ENCODE measurements at regions not wholly inside any gene's neighbourhood (a gene's known extent, or its start where the extent isn't known, plus 50 kb on each side); places are given as distances from the start of the nearest gene placed in this dataset.
A peak's percentile ranks its signal among the peaks of the same experiment; 100 is the strongest.

GRCh38 chr12:92034858-92035401 lies 110.7 kb downstream of the BTG1 start:
- peak; percentile 8 to 9 for DNase-seq (ENCODE audit: low read depth in 1 of 2, low spot score in 1 of 2)

DNA sequence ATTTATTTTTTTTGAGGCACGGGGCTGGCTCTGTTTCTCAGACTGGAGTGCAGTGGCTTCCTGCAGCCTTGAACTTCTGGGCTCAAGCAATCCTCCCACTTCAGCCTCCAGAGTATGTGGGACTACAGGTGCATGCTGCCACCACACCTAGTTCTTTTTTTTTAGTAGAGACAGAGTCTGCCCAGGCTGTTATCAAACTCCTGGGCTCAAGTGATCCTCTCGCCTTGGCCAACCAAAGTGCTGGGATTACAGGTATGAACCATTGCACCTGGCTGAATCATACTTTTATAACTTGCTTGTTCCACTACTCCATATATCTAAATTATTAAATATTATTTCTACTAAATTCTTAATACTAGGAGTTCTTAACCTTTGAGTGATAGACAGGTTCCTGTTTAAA lies 111.6 kb downstream of the BTG1 start:
- DNase-seq (ENCODE audit: low read depth in 1 of 2, low spot score in 1 of 2) = no peak

- no peak for DNase-seq (ENCODE audit: low read depth in 1 of 2, low spot score in 1 of 2)
Observed at GRCh38 chr12:92032965-92033364, 112.7 kb downstream of the BTG1 start.

GRCh38 chr12:92032101-92032500 lies 113.5 kb downstream of the BTG1 start:
- DNase-seq (ENCODE audit: low read depth in 1 of 2, low spot score in 1 of 2) = no peak

DNA sequence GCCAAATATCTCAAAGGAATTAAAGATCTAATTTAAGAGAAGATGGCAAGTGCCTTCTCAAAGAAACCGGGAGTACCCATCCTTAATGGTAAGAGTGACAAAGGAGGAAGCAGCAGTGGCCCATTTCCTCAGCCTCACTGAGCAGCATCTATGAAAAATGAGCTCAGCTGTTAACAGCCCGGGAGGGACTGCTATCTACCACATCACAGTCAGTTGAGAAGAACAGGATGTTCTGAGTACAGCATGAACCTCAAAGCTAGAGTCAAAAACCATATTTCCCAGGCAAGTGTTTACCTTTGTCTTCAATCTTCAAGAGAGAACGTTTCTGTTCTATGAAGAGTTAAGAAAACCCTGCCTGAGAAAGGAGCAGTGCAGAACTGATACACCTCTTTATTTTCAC lies 115.0 kb downstream of the BTG1 start:
- peak; percentile 13 to 21 for DNase-seq (ENCODE audit: low read depth in 1 of 2, low spot score in 1 of 2)

- DNase-seq (ENCODE audit: low read depth in 1 of 2, low spot score in 1 of 2) = no peak
Observed at GRCh38 chr12:92029902-92030586, 115.6 kb downstream of the BTG1 start.

DNA sequence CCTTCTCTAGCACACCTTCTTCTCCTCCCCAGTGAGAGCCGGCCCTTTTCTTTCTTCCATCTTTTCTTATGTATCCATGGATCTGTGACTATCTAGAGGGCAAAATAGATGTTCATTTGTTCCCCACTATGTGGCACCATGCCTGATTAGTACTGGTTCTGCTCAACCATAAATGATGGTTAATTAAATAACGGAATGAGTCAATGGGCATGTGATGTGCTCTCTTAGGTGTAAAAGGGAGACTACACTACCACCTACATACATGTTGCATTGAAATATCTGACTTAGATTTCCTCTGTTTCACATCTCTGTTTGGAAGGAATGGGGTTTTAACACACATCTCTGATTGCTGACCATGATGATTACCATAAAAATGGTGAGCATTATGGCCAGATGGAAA lies 116.5 kb downstream of the BTG1 start:
- DNase-seq (ENCODE audit: low read depth in 1 of 2, low spot score in 1 of 2) = no peak

GRCh38 chr12:92028441-92028709 lies 117.3 kb downstream of the BTG1 start:
- DNase-seq (ENCODE audit: low read depth in 1 of 2, low spot score in 1 of 2) = no peak

DNA sequence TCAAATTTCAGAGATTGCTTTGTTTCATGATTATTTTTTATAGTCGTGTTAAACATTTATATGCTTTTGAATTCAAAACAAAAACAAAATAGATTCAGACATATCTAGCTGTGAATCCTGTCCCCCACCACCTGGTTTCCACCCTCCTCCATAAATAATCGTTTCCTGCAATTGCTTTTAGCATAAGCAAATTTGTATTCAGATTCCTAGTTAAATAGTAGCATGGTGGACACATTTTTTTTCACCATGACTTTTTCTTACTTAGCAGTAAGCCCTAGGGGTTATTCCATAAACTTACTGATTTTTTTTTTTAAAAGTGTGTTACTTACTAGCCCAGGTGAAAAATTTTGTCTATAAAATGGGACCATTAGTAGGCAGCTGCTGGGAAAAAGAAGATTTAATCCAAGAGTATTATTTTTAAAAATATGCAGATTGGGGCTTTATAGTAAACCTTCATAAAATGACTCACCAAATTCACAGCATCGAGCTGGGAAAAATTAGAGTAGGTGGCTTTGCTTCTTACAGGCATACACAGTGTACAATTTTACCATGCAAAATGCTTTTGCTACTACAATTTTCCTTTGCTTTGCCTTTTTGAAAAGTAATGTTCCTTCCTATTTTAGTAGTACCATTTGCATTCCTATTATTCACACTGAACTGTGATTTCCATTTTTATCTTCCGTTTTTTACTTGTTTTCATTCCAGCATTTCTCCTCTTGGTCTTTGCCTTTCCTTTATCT lies 117.8 kb downstream of the BTG1 start:
- no peak for DNase-seq (ENCODE audit: low read depth in 1 of 2, low spot score in 1 of 2)

GRCh38 chr12:92027243-92027642 lies 118.4 kb downstream of the BTG1 start:
- DNase-seq (ENCODE audit: low read depth in 1 of 2, low spot score in 1 of 2) = no peak

- DNase-seq (ENCODE audit: low read depth in 1 of 2, low spot score in 1 of 2) = no peak
Observed at GRCh38 chr12:92025462-92026207, 120.0 kb downstream of the BTG1 start.

DNA sequence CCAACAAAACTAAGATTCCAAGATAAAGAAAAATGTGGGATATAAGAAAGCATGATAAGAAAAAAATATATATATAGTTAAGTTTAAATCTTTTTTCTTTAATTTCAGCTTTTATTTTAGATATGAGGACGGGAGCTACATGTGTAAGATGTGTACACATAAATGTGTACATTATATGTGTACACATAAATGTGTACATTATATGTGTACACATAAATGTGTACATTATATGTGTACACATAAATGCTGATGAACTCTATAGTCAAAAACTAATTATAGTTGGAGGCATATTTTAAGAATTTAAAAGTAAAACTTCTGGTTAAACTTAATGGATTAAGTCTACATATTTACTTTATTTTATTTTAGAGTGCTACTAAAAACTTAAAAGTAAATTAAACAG lies 123.6 kb downstream of the BTG1 start:
- no peak for DNase-seq (ENCODE audit: low read depth in 1 of 2, low spot score in 1 of 2)

- DNase-seq (ENCODE audit: low read depth in 1 of 2, low spot score in 1 of 2) = no peak
Observed at GRCh38 chr12:92021666-92022035, 124.0 kb downstream of the BTG1 start.

GRCh38 chr12:92020983-92021665 lies 124.5 kb downstream of the BTG1 start:
- DNase-seq (ENCODE audit: low read depth in 1 of 2, low spot score in 1 of 2) = no peak

DNA sequence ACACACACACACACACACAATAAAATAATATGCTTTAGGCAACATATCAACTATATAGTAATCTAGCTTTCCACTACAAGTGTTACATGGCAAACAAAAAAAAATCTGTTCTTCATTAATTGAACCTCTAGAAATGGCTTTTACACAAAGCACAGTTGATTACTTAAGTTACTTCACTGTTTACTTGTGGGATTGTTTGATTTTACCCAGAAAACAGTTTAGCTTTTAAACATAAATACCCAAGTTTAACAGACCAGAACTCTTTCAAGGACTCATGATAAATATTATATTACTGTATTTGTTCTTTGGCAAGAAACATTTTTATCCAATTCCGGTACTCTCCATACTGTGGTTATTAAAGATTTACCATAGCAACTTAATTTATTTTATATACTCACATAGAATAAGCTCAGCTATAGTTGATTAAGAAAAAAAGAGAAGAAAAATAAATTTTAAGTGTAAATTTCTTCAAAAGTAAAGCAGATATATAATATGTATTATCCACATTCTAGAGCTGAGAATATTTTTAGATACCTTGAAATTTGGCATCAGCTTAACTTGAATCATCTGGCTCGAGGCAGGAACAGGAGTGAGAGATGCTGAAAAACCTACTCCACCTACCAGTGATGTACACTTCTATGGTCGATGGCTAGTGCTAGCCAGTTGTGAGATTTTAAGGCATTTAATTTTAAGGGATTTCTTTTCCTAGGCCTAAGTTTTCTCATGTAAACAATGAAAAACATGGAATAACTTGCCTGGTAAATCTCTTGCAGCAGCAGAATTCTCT lies 126.0 kb downstream of the BTG1 start:
- DNase-seq (ENCODE audit: low read depth in 1 of 2, low spot score in 1 of 2) = no peak

DNA sequence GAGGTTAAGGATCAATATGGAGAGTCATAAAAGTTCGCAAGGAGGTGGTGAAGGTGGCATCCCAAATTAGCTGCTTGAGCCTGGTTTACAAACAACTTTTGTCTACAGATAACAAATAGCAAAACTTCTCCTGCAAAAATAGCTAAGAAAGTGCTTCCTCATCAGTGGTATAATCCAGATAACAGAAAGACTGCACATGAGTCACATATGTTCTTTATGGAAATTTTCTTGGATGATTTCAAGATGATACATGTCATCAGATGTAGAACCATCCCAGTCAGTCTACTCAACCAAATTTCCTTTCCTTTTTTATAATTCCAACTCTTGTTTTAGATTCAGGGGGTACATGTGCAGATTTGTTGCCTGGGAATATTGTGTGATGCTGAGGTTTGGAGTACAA lies 133.0 kb downstream of the BTG1 start:
- no peak for DNase-seq (ENCODE audit: low read depth in 1 of 2, low spot score in 1 of 2)

GRCh38 chr12:92010853-92011701 lies 134.6 kb downstream of the BTG1 start:
- DNase-seq (ENCODE audit: low read depth in 1 of 2, low spot score in 1 of 2) = no peak

DNA sequence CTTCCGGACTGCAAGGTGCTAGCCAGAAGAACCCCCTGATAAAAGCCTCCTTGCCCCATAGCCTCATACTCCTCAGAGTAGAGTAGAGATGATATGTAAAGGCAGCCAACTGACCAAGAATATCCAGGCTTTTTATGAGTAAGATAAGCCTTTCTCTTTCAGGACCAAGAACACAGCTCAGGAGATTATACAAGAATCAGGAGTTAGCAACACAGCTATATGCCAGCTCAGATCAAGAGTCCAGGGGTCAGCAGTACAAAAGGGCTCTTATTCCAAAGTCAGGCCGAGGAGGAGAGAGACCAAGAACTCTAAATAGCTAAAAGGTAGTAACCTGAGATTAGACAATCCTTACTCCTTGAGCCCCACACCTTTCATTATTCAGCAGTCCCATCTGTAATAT lies 135.3 kb downstream of the BTG1 start:
- DNase-seq (ENCODE audit: low read depth in 1 of 2, low spot score in 1 of 2) = no peak

- DNase-seq (ENCODE audit: low read depth in 1 of 2, low spot score in 1 of 2) = no peak
Observed at GRCh38 chr12:92008345-92008744, 137.3 kb downstream of the BTG1 start.

DNA sequence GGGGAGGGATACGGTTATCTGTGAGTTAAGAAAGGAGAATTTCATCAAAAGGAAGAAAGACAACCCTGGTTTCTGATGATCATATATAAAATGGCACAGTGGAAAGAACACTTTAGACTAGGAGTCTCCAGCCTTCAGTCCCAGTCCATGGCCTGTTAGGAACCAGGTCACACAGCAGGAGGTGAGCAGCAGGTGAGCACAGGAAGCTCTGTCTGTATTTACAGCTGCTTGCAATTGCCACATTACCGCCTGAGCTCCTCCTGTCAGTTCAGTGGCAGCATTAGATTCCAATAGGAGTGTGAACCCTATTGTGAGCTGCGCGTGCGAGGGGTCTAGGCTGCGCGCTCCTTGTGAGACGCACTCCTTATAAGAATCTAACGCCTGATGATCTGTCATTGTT lies 137.9 kb downstream of the BTG1 start:
- no peak for DNase-seq (ENCODE audit: low read depth in 1 of 2, low spot score in 1 of 2)
